ENCODE measurements at regions not wholly inside any gene's neighbourhood (a gene's known extent, or its start where the extent isn't known, plus 50 kb on each side); places are given as distances from the start of the nearest gene placed in this dataset.

DNA sequence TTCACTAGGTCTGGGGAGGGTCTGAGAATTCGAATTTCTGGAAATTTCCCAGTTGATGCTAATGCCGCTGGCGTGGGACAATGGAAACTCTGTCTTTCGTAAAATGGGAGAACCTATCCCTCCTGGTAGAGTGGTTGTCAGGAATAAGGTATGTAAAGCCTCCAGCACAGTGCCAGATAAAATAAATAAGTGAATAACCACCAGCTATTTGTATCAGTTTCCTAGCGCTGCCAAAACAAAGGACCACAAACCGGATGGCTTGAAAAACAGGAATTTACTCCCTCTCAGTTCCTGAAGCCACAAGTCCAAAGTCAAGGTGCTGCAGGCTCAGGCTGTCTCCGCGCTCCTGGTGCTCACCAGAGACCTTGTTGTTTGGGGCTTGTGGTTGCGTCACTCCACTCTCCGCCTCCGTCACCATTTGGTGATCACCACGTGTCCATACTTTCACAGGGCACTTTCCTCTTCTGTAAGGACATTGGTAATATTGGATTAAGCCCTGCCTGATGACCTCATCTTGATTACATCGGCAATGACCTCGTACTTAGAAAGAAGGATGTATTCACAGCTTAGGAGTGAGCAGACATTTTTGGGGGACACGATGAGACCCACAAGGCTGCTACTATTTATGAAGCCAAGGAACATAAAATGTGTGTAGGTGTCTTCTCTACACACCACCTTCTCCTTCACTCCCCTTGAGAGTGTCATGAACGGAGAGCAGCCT, 428.5 kb downstream of the IRS2 start:
- H3K27ac Mint-ChIP-seq, result no peak overlapping the region
- no peaks in the 10 kb centered on the region for H3K27me3 ChIP-seq (ENCODE audit: insufficient read depth, low read length)
- H3K36me3 Mint-ChIP-seq, result no peaks in the 10 kb centered on the region
- no peaks in the 10 kb centered on the region for H3K9me3 Mint-ChIP-seq
- no peaks in the 10 kb centered on the region for H3K36me3 ChIP-seq (ENCODE audit: insufficient read depth, low read length)
- no peaks in the 10 kb centered on the region for H3K4me1 Mint-ChIP-seq
- H3K4me1 ChIP-seq (ENCODE audit: insufficient read depth, low read length), result no peaks in the 10 kb centered on the region
- H3K27ac ChIP-seq (ENCODE audit: low read depth, low read length), result no peak overlapping the region
- no peaks in the 10 kb centered on the region for H3K9me3 ChIP-seq (ENCODE audit: control insufficient read depth in 1 of 2, low read length in 2 of 2)
- H3K27me3 Mint-ChIP-seq, result no peaks in the 10 kb centered on the region
- H3K4me3 ChIP-seq (ENCODE audit: low read length in 2 of 2), result no peak overlapping the region
- ChIA-PET POLR2A (ENCODE audit: partially characterized antibody) (no interaction called here), CTCF (ENCODE audit: partially characterized antibody) (no interaction called here)
- intact Hi-C loops (cut with micrococcal nuclease), result no loop called here
- no peak for DNase-seq
- no peak overlapping the region for H3K4me3 Mint-ChIP-seq

GRCh38 chr13:109355875-109356434, 430.4 kb downstream of the IRS2 start:
- H3K27me3 Mint-ChIP-seq, result no peaks in the 10 kb centered on the region
- no peaks in the 10 kb centered on the region for H3K4me1 Mint-ChIP-seq
- H3K9me3 Mint-ChIP-seq, result no peaks in the 10 kb centered on the region
- DNase-seq, result no peak
- intact Hi-C loops (cut with micrococcal nuclease), result no loop called here
- H3K27ac Mint-ChIP-seq, result no peak overlapping the region
- Histone ChIP-seq H3K36me3 (ENCODE audit: insufficient read depth, low read length) (no peaks in the 10 kb centered on the region), H3K4me3 (ENCODE audit: low read length in 2 of 2) (no peak overlapping the region), H3K4me1 (ENCODE audit: insufficient read depth, low read length) (no peaks in the 10 kb centered on the region), H3K27me3 (ENCODE audit: insufficient read depth, low read length) (no peaks in the 10 kb centered on the region), H3K27ac (ENCODE audit: low read depth, low read length) (no peak overlapping the region), H3K9me3 (ENCODE audit: control insufficient read depth in 1 of 2, low read length in 2 of 2) (no peaks in the 10 kb centered on the region)
- no peak overlapping the region for H3K4me3 Mint-ChIP-seq
- POLR2A ChIA-PET (ENCODE audit: partially characterized antibody), result no interaction called here
- CTCF ChIA-PET (ENCODE audit: partially characterized antibody), result no interaction called here
- H3K36me3 Mint-ChIP-seq, result no peaks in the 10 kb centered on the region

DNA sequence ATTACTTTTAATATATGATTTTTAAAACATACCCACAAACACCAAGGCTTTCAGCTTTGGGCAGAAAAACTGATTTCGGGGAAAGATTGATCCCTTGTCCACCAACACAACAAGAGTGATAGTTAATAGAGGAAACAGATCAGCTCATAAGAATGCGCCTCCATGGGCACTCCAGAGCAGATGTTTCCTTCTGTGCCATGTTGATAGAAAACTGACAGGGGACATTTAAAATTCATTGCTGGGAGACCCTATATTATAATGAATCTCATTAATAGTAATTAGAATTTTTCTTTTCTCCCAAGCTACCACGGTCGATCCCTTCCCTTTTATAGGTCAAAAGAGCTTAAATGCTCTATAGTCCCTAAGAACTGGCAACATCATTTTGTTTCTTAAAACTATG, 431.2 kb downstream of the IRS2 start:
- Mint-ChIP-seq H3K4me3 (no peak overlapping the region), H3K4me1 (no peaks in the 10 kb centered on the region), H3K36me3 (no peaks in the 10 kb centered on the region), H3K27ac (no peak overlapping the region), H3K9me3 (no peaks in the 10 kb centered on the region), H3K27me3 (no peaks in the 10 kb centered on the region)
- ChIA-PET CTCF (ENCODE audit: partially characterized antibody) (no interaction called here), POLR2A (ENCODE audit: partially characterized antibody) (interaction anchor here (0.9 kb wide), 1 partner anchor 9 kb away, joined by 3 read pairs; no protein-coding TSS in a partner anchor)
- H3K27me3 ChIP-seq (ENCODE audit: insufficient read depth, low read length), result no peaks in the 10 kb centered on the region
- intact Hi-C loops (cut with micrococcal nuclease), result no loop called here
- H3K4me3 ChIP-seq (ENCODE audit: low read length in 2 of 2), result no peak overlapping the region
- DNase-seq, result no peak
- H3K36me3 ChIP-seq (ENCODE audit: insufficient read depth, low read length), result no peaks in the 10 kb centered on the region
- no peak overlapping the region for H3K27ac ChIP-seq (ENCODE audit: low read depth, low read length)
- no peaks in the 10 kb centered on the region for H3K9me3 ChIP-seq (ENCODE audit: control insufficient read depth in 1 of 2, low read length in 2 of 2)
- no peaks in the 10 kb centered on the region for H3K4me1 ChIP-seq (ENCODE audit: insufficient read depth, low read length)

DNA sequence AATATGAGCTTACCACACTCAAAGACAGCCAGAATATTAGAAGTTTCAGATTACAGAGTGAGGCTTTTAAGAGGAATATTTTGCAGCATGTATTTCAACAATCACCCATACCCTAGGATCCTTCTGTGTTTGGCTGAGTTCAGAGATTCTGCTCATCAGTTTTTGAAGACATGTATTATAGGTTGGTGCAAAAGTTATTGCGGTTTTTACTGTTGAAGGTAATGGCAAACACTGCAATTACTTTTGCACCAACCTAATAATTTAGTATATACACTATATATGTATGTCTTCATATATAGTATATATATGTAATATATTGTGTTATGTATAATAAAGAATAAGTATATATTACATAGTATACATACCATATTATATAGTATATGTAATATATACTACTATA, 435.1 kb downstream of the IRS2 start:
- Mint-ChIP-seq H3K27ac (no peak overlapping the region), H3K9me3 (peaks cover 0 to 2% (median 0%) of the 10 kb centered on the region in 8 donors), H3K4me1 (no peaks in the 10 kb centered on the region), H3K27me3 (peaks cover 0 to 5% of the 10 kb centered on the region in 2 donors), H3K36me3 (no peaks in the 10 kb centered on the region), H3K4me3 (no peak overlapping the region)
- Histone ChIP-seq H3K4me3 (ENCODE audit: low read length in 2 of 2) (no peak overlapping the region), H3K27ac (ENCODE audit: low read depth, low read length) (no peak overlapping the region), H3K36me3 (ENCODE audit: insufficient read depth, low read length) (no peaks in the 10 kb centered on the region), H3K27me3 (ENCODE audit: insufficient read depth, low read length) (no peaks in the 10 kb centered on the region), H3K9me3 (ENCODE audit: control insufficient read depth in 1 of 2, low read length in 2 of 2) (no peaks in the 10 kb centered on the region), H3K4me1 (ENCODE audit: insufficient read depth, low read length) (no peaks in the 10 kb centered on the region)
- DNase-seq, result no peak
- ChIA-PET CTCF (ENCODE audit: partially characterized antibody) (no interaction called here), POLR2A (ENCODE audit: partially characterized antibody) (no interaction called here)
- intact Hi-C loops (cut with micrococcal nuclease), result no loop called here

GRCh38 chr13:109348519-109349258, 437.7 kb downstream of the IRS2 start:
- H3K4me3 Mint-ChIP-seq, result no peak overlapping the region
- peaks cover 0 to 2% (median 0%) of the 10 kb centered on the region in 8 donors for H3K9me3 Mint-ChIP-seq
- CTCF ChIA-PET (ENCODE audit: partially characterized antibody), result no interaction called here
- H3K4me1 ChIP-seq (ENCODE audit: insufficient read depth, low read length), result no peaks in the 10 kb centered on the region
- no peak overlapping the region for H3K27ac Mint-ChIP-seq
- H3K27me3 Mint-ChIP-seq, result peaks cover 5 to 8% of the 10 kb centered on the region in 2 donors
- no peaks in the 10 kb centered on the region for H3K36me3 Mint-ChIP-seq
- H3K4me3 ChIP-seq (ENCODE audit: low read length in 2 of 2), result no peak overlapping the region
- no peaks in the 10 kb centered on the region for H3K36me3 ChIP-seq (ENCODE audit: insufficient read depth, low read length)
- POLR2A ChIA-PET (ENCODE audit: partially characterized antibody), result no interaction called here
- H3K27ac ChIP-seq (ENCODE audit: low read depth, low read length), result no peak overlapping the region
- DNase-seq, result no peak
- intact Hi-C loops (cut with micrococcal nuclease), result no loop called here
- no peaks in the 10 kb centered on the region for H3K27me3 ChIP-seq (ENCODE audit: insufficient read depth, low read length)
- no peaks in the 10 kb centered on the region for H3K9me3 ChIP-seq (ENCODE audit: control insufficient read depth in 1 of 2, low read length in 2 of 2)
- no peaks in the 10 kb centered on the region for H3K4me1 Mint-ChIP-seq

DNA sequence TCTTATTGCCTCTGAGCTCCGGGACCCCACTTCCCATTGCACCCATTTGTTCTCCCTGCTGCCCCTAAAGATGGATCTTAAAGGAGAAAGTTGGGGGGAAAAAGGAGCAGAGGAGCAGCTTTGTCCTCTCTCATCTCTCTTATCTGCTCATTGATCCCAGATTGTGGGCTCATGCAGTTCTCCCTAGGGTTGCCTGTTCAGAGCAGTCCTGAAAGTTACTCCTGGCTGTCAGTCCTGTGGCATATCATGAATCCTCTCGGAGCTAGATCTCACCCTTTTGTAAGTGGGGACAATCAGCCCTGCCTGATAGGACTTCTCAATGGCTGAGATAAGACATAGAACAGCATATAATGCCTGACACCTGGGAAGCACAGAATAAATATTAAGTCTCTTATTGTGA, 440.3 kb downstream of the IRS2 start:
- Histone ChIP-seq H3K36me3 (ENCODE audit: insufficient read depth, low read length) (no peaks in the 10 kb centered on the region), H3K4me3 (ENCODE audit: low read length in 2 of 2) (no peak overlapping the region), H3K4me1 (ENCODE audit: insufficient read depth, low read length) (no peaks in the 10 kb centered on the region), H3K27ac (ENCODE audit: low read depth, low read length) (no peak overlapping the region), H3K27me3 (ENCODE audit: insufficient read depth, low read length) (no peaks in the 10 kb centered on the region), H3K9me3 (ENCODE audit: control insufficient read depth in 1 of 2, low read length in 2 of 2) (no peaks in the 10 kb centered on the region)
- no peak for DNase-seq
- Mint-ChIP-seq H3K27me3 (peaks cover 5 to 10% of the 10 kb centered on the region in 2 donors), H3K9me3 (peaks cover 0 to 2% (median 0%) of the 10 kb centered on the region in 8 donors), H3K4me3 (no peak overlapping the region), H3K4me1 (no peaks in the 10 kb centered on the region), H3K36me3 (no peaks in the 10 kb centered on the region), H3K27ac (no peak overlapping the region)
- intact Hi-C loops (cut with micrococcal nuclease), result no loop called here
- POLR2A ChIA-PET (ENCODE audit: partially characterized antibody), result no interaction called here
- CTCF ChIA-PET (ENCODE audit: partially characterized antibody), result no interaction called here

- H3K9me3 Mint-ChIP-seq, result peaks cover 0 to 2% (median 0%) of the 10 kb centered on the region in 8 donors
- intact Hi-C loops (cut with micrococcal nuclease), result no loop called here
- POLR2A ChIA-PET (ENCODE audit: partially characterized antibody), result no interaction called here
- DNase-seq, result no peak
- H3K27me3 Mint-ChIP-seq, result peaks cover 5 to 10% of the 10 kb centered on the region in 2 donors
- H3K27ac Mint-ChIP-seq, result no peak overlapping the region
- no peak overlapping the region for H3K4me3 ChIP-seq (ENCODE audit: low read length in 2 of 2)
- no peak overlapping the region for H3K4me3 Mint-ChIP-seq
- no peaks in the 10 kb centered on the region for H3K27me3 ChIP-seq (ENCODE audit: insufficient read depth, low read length)
- H3K9me3 ChIP-seq (ENCODE audit: control insufficient read depth in 1 of 2, low read length in 2 of 2), result no peaks in the 10 kb centered on the region
- H3K4me1 ChIP-seq (ENCODE audit: insufficient read depth, low read length), result no peaks in the 10 kb centered on the region
- H3K4me1 Mint-ChIP-seq, result no peaks in the 10 kb centered on the region
- H3K27ac ChIP-seq (ENCODE audit: low read depth, low read length), result no peak overlapping the region
- H3K36me3 ChIP-seq (ENCODE audit: insufficient read depth, low read length), result no peaks in the 10 kb centered on the region
- CTCF ChIA-PET (ENCODE audit: partially characterized antibody), result no interaction called here
- H3K36me3 Mint-ChIP-seq, result no peaks in the 10 kb centered on the region
These were observed 440.9 kb downstream of the IRS2 start for GRCh38 chr13:109345433-109345941.

Data from CD4-positive, alpha-beta memory T cell (primary cell).